K562 (cell line): ENCODE measurements at regions not wholly inside any gene's neighbourhood (a gene's known extent, or its start where the extent isn't known, plus 50 kb on each side); places are given as distances from the start of the nearest gene placed in this dataset.

Experiments
- ATAC-seq: fragments of 200-7000 bp; cut with Tn5 transposase; 3 replicates; pipeline ENCODE4 v1.9.1; 2020; ENCODE audit warnings: moderate library complexity
- BruUV-seq: library from RNA; stranded (reverse); fragments of 400-500 nt; replicated peaks from 2 replicates; lab custom pipeline; 2021; lab: Mats Ljungman, UMichigan
- CTCF ChIA-PET: fragments of 300-600 bp; formaldehyde crosslinking; extraction: SDS; loops from one replicate; lab custom pipeline; 2021; ENCODE audit warnings: low intra/inter-chr PET ratio; lab: Yijun Ruan, JAX
- POLR2A ChIA-PET: fragments of 300-600, 350-650 bp; sonication (Branson Sonifier 250); formaldehyde crosslinking; extraction: SDS; loops from one replicate; lab custom pipeline; 2021; ENCODE audit warnings: antibody characterized with exemption, inconsistent platforms; lab: Yijun Ruan, JAX
- DNase-seq, 4 experiments: peaks; one replicate each; pipeline versions ENCODE4 v3.0.0 to v3.0.0-alpha.2; 2011 to 2018; ENCODE audit warnings: low spot score in 3 of 4, mixed read lengths in 3 of 4; ENCODE audit errors: extremely low read depth in 1 of 4
- FAIRE-seq: peaks from 2 replicates; lab custom pipeline; 2011; peaks lifted over from hg19 to GRCh38; lab: Jason Lieb, UNC
- H2AFZ ChIP-seq: 2 replicates; pipeline ENCODE4 v1.6.0; 2011; ENCODE audit warnings: low read depth, low read length, control low read depth, inconsistent platforms
- H3K27ac ChIP-seq: fragments of 200-600 bp; 3 replicates; pipeline ENCODE4 v1.8.0; 2011; ENCODE audit warnings: low read depth, mild to moderate bottlenecking, control low read depth, inconsistent platforms, low read length, moderate library complexity, mixed read lengths; ENCODE audit errors: extremely low read depth
- H3K27me3 ChIP-seq, 2 experiments: fragments of 300-600 bp in 1 of 2; 2 replicates in 1 of 2; 3 replicates in 1 of 2; pipeline versions ENCODE4 v1.6.0 to v1.8.0; 2011; ENCODE audit warnings: inconsistent platforms in 2 of 2, low read length in 2 of 2, mild to moderate bottlenecking in 1 of 2, mixed read lengths in 1 of 2, moderate library complexity in 1 of 2; ENCODE audit not compliant: control insufficient read depth in 2 of 2, insufficient read depth in 2 of 2
- H3K36me3 ChIP-seq: fragments of 300-600 bp; 3 replicates; pipeline ENCODE4 v1.8.0; 2011; ENCODE audit warnings: mild to moderate bottlenecking, low read length, inconsistent platforms; ENCODE audit not compliant: control insufficient read depth, insufficient read depth
- H3K4me1 ChIP-seq, 2 experiments: fragments of 200-600 bp in 1 of 2; replicated peaks in 1 of 2; 2 replicates in 1 of 2; 3 replicates in 1 of 2; pipeline versions ENCODE4 v1.5.1 to v1.8.0; 2011; ENCODE audit warnings: inconsistent platforms in 2 of 2, low read length in 2 of 2, mild to moderate bottlenecking in 1 of 2, mixed read lengths in 1 of 2, moderate library complexity in 1 of 2; ENCODE audit not compliant: control insufficient read depth in 2 of 2, insufficient read depth in 2 of 2
- H3K4me2 ChIP-seq: 2 replicates; pipeline ENCODE4 v1.6.1; 2011; ENCODE audit warnings: low read length, control low read depth, inconsistent platforms, mixed read lengths; ENCODE audit not compliant: insufficient read depth
- H3K4me3 ChIP-seq: fragments of 200-600 bp; sonication (generic), shearing (Covaris generic); 2 replicates; pipeline ENCODE4 v1.5.1; 2016; ENCODE audit warnings: control low read depth, inconsistent platforms
- H3K79me2 ChIP-seq: fragments of 200-600 bp; 3 replicates; pipeline ENCODE4 v1.8.0; 2011; ENCODE audit warnings: low read length, inconsistent platforms; ENCODE audit not compliant: control insufficient read depth, insufficient read depth
- H3K9ac ChIP-seq, 2 experiments: 2 replicates each; pipeline versions ENCODE4 v1.6.0 to v1.6.1; 2011; ENCODE audit warnings: low read depth in 2 of 2, low read length in 2 of 2, control low read depth in 1 of 2, inconsistent platforms in 1 of 2, mild to moderate bottlenecking in 1 of 2, mixed read lengths in 1 of 2; ENCODE audit not compliant: insufficient read depth in 1 of 2
- H3K9me1 ChIP-seq: one replicate; pipeline ENCODE4 v1.6.0; 2011; ENCODE audit warnings: inconsistent platforms, mild to moderate bottlenecking, low read length, moderate library complexity; ENCODE audit not compliant: control insufficient read depth, insufficient read depth
- H3K9me3 ChIP-seq: replicated peaks from 2 replicates; pipeline ENCODE4 v1.5.1; 2011; ENCODE audit warnings: low read depth, low read length, inconsistent platforms; ENCODE audit not compliant: control insufficient read depth, insufficient read depth
- H4K20me1 ChIP-seq: replicated peaks from 2 replicates; pipeline ENCODE4 v1.6.1; 2011; ENCODE audit warnings: low read length, inconsistent platforms, mixed read lengths; ENCODE audit not compliant: control insufficient read depth, insufficient read depth
- ARID2 ChIP-seq: fragments of 450-650 bp; IDR thresholded peaks from 2 replicates; pipeline ENCODE4 v1.6.1; 2017; ENCODE audit warnings: antibody characterized with exemption, mild to moderate bottlenecking
- ASH1L ChIP-seq: fragments of 450-650 bp; IDR thresholded peaks from 2 replicates; pipeline ENCODE4 v1.6.1; 2018; ENCODE audit warnings: borderline replicate concordance, mild to moderate bottlenecking, low read depth; ENCODE audit not compliant: partially characterized antibody
- DDX20 ChIP-seq: fragments of 450-650 bp; IDR thresholded peaks from 2 replicates; pipeline ENCODE4 v1.6.1; 2016; ENCODE audit warnings: missing genetic modification characterization, low read depth, mild to moderate bottlenecking, missing compliant biosample characterization, moderate library complexity
- FOXK1 ChIP-seq: sonication (generic); formaldehyde crosslinking; IDR thresholded peaks from 2 replicates; pipeline ENCODE4 v1.8.0; 2022; ENCODE audit warnings: missing genetic modification reagents, mild to moderate bottlenecking, borderline replicate concordance
- FOXO4 ChIP-seq: fragments of 450-650 bp; formaldehyde crosslinking; IDR thresholded peaks from 2 replicates; pipeline ENCODE4 v1.4.0; 2020; ENCODE audit warnings: mild to moderate bottlenecking, moderate library complexity
- KDM2B ChIP-seq: fragments of 250-450 bp; sonication (Bioruptor Pico); IDR thresholded peaks from 2 replicates; pipeline ENCODE4 v1.8.0; 2021; ENCODE audit warnings: mild to moderate bottlenecking, moderate library complexity
- POU5F1 ChIP-seq: fragments of 150-350 bp; IDR thresholded peaks from 2 replicates; pipeline ENCODE4 v1.6.1; 2014; ENCODE audit warnings: borderline replicate concordance, low read length, low read depth, mild to moderate bottlenecking; ENCODE audit not compliant: partially characterized antibody
- REST ChIP-seq, 2 experiments: fragments of 450-650 bp; formaldehyde crosslinking in 1 of 2; IDR thresholded peaks; 2 replicates each; pipeline versions ENCODE4 v1.4.0 to v1.6.1; 2014 to 2020; ENCODE audit warnings: mild to moderate bottlenecking in 2 of 2, borderline replicate concordance in 1 of 2, low read depth in 1 of 2
- THAP12 ChIP-seq: fragments of 250-450 bp; sonication (Bioruptor Pico); IDR thresholded peaks from 2 replicates; pipeline ENCODE4 v1.9.0; 2021; ENCODE audit warnings: mild to moderate bottlenecking, inconsistent platforms
- ZKSCAN8 ChIP-seq: fragments of 200-800 bp; sonication (Bioruptor generic); IDR thresholded peaks from 2 replicates; pipeline ENCODE4 v1.6.1; 2016; ENCODE audit warnings: missing genetic modification characterization, missing compliant biosample characterization
- WGBS: fragments of 100-300 bp; shearing (Covaris generic); methylation state at CpG from one replicate; pipeline ENCODE4 v1.1.6; 2016; ENCODE audit warnings: low coverage, mixed read lengths; ENCODE audit not compliant: insufficient coverage; ENCODE audit errors: missing lambda C conversion rate; 5-methylcytosine and 5-hydroxymethylcytosine counted together
- in situ Hi-C: fragments of 300-500 bp; cut with MboI; formaldehyde crosslinking; loops from 4 replicates; pipeline ENCODE4 v1.15.0; 2018; ENCODE audit warnings: inconsistent platforms, mixed read lengths
- intact Hi-C: fragments of 100-400 bp; cut with micrococcal nuclease; formaldehyde crosslinking; loops from 2 replicates; pipeline ENCODE4 v1.14.2; 2022

GRCh38 chr16:49085686-49086085, 196.0 kb downstream of the CBLN1 start:
- no TSS peak for BruUV-seq
- POLR2A ChIA-PET = no interaction called here

More at GRCh38 chr16:49085686-49086085, 196.0 kb downstream of the CBLN1 start:
- CTCF ChIA-PET = no interaction called here
- no peak overlapping the region for H2AFZ ChIP-seq
- no peaks in the 10 kb centered on the region for H3K36me3 ChIP-seq
- H3K4me3 ChIP-seq = no peak overlapping the region
- in situ Hi-C loops = no loop called here
- TF ChIP-seq REST (IDR thresholded peaks at IDR 0.05; ENCODE audit: borderline replicate concordance) (no peak), REST (CRISPR knock-in tag; IDR thresholded peaks at IDR 0.05; ENCODE audit: low read depth) (no peak), POU5F1 (no peak), ZKSCAN8 (no peak), FOXO4 (CRISPR knock-in tag) (no peak), ARID2 (no peak), THAP12 (CRISPR knock-in tag) (no peak), DDX20 (tag) (no peak), KDM2B (CRISPR knock-in tag) (no peak), FOXK1 (CRISPR knock-in tag) (no peak), ASH1L (no peak)
- TF ChIP-seq, all 486 proteins: peak for 0
- Histone ChIP-seq H3K27me3 (no peaks in the 10 kb centered on the region), H3K79me2 (no peaks in the 10 kb centered on the region), H3K4me1 (no peaks in the 10 kb centered on the region), H3K27ac (no peak overlapping the region), H3K4me2 (no peak overlapping the region), H3K9me1 (no peaks in the 10 kb centered on the region), H4K20me1 (no peaks in the 10 kb centered on the region), H3K9ac (no peak overlapping the region), H3K9me3 (0 out of 2 replicates have a peak, but pooled peaks cover 3% of the 10 kb centered on the region)
- FAIRE-seq = no peak
- intact Hi-C loops = no loop called here
- 0% methylated on average over 2 of the region's 2 CpGs for WGBS
- no peak for ATAC-seq
- no peak for DNase-seq
